ENCODE measurements at regions not wholly inside any gene's neighbourhood (a gene's known extent, or its start where the extent isn't known, plus 50 kb on each side); places are given as distances from the start of the nearest gene placed in this dataset.

DNA sequence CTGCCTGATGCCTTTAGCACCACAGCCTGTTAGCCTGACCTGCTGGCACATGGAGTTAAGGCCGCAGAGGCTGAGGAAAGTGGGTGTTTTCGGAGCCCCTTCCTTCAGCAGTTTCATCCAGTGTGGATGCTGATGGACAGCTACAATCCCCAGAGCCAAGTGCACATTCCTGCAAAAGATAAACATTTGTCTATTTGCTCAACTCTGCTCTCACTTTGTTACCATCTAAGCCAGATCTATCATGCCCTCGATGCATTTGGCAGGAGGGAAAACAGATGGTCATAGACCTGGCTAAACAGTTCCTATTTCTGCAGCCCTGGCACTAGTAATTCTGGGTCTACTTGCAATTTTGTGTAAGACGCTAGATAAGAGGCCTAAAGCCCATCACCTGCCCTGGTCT is 312.9 kb upstream of the RASGRP1 start:
- TF ChIP-seq, protein P1, sequence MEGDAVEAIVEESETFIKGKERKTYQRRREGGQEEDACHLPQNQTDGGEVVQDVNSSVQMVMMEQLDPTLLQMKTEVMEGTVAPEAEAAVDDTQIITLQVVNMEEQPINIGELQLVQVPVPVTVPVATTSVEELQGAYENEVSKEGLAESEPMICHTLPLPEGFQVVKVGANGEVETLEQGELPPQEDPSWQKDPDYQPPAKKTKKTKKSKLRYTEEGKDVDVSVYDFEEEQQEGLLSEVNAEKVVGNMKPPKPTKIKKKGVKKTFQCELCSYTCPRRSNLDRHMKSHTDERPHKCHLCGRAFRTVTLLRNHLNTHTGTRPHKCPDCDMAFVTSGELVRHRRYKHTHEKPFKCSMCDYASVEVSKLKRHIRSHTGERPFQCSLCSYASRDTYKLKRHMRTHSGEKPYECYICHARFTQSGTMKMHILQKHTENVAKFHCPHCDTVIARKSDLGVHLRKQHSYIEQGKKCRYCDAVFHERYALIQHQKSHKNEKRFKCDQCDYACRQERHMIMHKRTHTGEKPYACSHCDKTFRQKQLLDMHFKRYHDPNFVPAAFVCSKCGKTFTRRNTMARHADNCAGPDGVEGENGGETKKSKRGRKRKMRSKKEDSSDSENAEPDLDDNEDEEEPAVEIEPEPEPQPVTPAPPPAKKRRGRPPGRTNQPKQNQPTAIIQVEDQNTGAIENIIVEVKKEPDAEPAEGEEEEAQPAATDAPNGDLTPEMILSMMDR (IDR thresholded peaks at IDR 0.05), result no peak
- TF ChIP-seq EP300 (IDR thresholded peaks at IDR 0.05), result no peak
- TF ChIP-seq POLR2AphosphoS5 (IDR thresholded peaks at IDR 0.05), result no peak
- TF ChIP-seq POLR2A (IDR thresholded peaks at IDR 0.05), result no peak
- Histone ChIP-seq H3K4me3 (no peak overlapping the region), H3K27me3 (no peaks in the 10 kb centered on the region), H3K36me3 (no peaks in the 10 kb centered on the region), H3K4me1 (peaks cover 0 to 44% (median 11%) of the 10 kb centered on the region in 4 donors), H3K27ac (no peak overlapping the region), H3K9me3 (no peaks in the 10 kb centered on the region)
- no peak for ATAC-seq (ENCODE audit: low FRiP score in 2 of 2)
- WGBS, 2 donors, result 70 to 80% methylated on average over 4 of the region's 4 CpGs
- DNase-seq, result no peak

DNA sequence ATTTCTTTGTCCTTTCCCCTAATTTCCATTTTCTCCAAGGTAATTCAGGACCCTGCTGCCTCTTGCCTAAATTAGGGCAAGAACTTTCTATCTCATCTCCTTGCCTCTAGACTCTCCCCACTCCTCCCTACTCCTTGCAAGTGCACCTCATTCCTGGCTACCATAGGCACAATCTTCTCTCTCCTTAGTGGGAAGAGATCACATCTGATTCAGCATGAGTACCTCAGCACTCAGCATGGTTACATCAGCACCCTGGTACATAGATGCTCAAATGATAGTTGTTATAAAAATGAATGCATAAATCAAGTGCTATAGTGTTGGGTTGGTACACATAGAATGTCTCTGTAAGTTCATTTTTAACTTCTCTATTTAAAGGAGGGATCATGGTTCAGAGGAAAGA is 313.4 kb upstream of the RASGRP1 start:
- no peak for TF ChIP-seq EP300 (IDR thresholded peaks at IDR 0.05)
- no peak for TF ChIP-seq POLR2AphosphoS5 (IDR thresholded peaks at IDR 0.05)
- TF ChIP-seq POLR2A (IDR thresholded peaks at IDR 0.05), result no peak
- TF ChIP-seq, protein P1 (IDR thresholded peaks at IDR 0.05), result no peak
- ATAC-seq (ENCODE audit: low FRiP score in 2 of 2), result no peak
- H3K27me3 ChIP-seq, result no peaks in the 10 kb centered on the region
- H3K36me3 ChIP-seq, result no peaks in the 10 kb centered on the region
- H3K9me3 ChIP-seq, result no peaks in the 10 kb centered on the region
- peaks cover 0 to 44% (median 11%) of the 10 kb centered on the region in 4 donors for H3K4me1 ChIP-seq
- no peak overlapping the region for H3K27ac ChIP-seq
- H3K4me3 ChIP-seq, result no peak overlapping the region
- DNase-seq, result no peak

- WGBS, 2 donors, result 78 to 89% methylated on average over 2 of the region's 2 CpGs
- ATAC-seq (ENCODE audit: low FRiP score in 2 of 2), result no peak
Measured at GRCh38 chr15:38878926-38879325, 314.3 kb upstream of the RASGRP1 start.

GRCh38 chr15:38879909-38880471 is 315.4 kb upstream of the RASGRP1 start:
- ATAC-seq (ENCODE audit: low FRiP score in 2 of 2) (peak; percentile 67 to 83), DNase-seq (peak in 1 of 2 donors; percentile 52)
- 74 to 78% methylated on average over 4 of the region's 4 CpGs for WGBS, 2 donors
- Histone ChIP-seq H3K36me3 (no peaks in the 10 kb centered on the region), H3K9me3 (no peaks in the 10 kb centered on the region), H3K27ac (peak overlapping the region in 1 of 4 donors; percentile 26), H3K4me1 (peaks cover 0 to 29% (median 11%) of the 10 kb centered on the region in 4 donors), H3K4me3 (no peak overlapping the region), H3K27me3 (no peaks in the 10 kb centered on the region)
- TF ChIP-seq POLR2AphosphoS5 (IDR thresholded peaks at IDR 0.05), result peak in 1 of 2 donors; percentile 12
- TF ChIP-seq EP300 (IDR thresholded peaks at IDR 0.05), result no peak

More at GRCh38 chr15:38878926-38879325, 314.3 kb upstream of the RASGRP1 start:
- TF ChIP-seq POLR2A (IDR thresholded peaks at IDR 0.05), result no peak
- H3K36me3 ChIP-seq, result no peaks in the 10 kb centered on the region
- no peak overlapping the region for H3K4me3 ChIP-seq
- no peaks in the 10 kb centered on the region for H3K9me3 ChIP-seq
- H3K27me3 ChIP-seq, result no peaks in the 10 kb centered on the region
- peaks cover 0 to 35% (median 11%) of the 10 kb centered on the region in 4 donors for H3K4me1 ChIP-seq
- DNase-seq, result no peak
- peak overlapping the region in 1 of 4 donors; percentile 37 for H3K27ac ChIP-seq

GRCh38 chr15:38882221-38882620 is 317.6 kb upstream of the RASGRP1 start:
- ATAC-seq (ENCODE audit: low FRiP score in 2 of 2) (no peak), DNase-seq (no peak)
- Histone ChIP-seq H3K27ac (no peak overlapping the region), H3K4me1 (peaks cover 11 to 36% (median 20%) of the 10 kb centered on the region in 4 donors), H3K4me3 (no peak overlapping the region), H3K9me3 (no peaks in the 10 kb centered on the region), H3K36me3 (no peaks in the 10 kb centered on the region), H3K27me3 (no peaks in the 10 kb centered on the region)
- TF ChIP-seq POLR2A (IDR thresholded peaks at IDR 0.05) (no peak), POLR2AphosphoS5 (IDR thresholded peaks at IDR 0.05) (no peak), EP300 (IDR thresholded peaks at IDR 0.05) (no peak)
- TF ChIP-seq, protein P1 (IDR thresholded peaks at IDR 0.05), result no peak
- WGBS, 2 donors, result 73 to 79% methylated on average over 3 of the region's 3 CpGs

DNA sequence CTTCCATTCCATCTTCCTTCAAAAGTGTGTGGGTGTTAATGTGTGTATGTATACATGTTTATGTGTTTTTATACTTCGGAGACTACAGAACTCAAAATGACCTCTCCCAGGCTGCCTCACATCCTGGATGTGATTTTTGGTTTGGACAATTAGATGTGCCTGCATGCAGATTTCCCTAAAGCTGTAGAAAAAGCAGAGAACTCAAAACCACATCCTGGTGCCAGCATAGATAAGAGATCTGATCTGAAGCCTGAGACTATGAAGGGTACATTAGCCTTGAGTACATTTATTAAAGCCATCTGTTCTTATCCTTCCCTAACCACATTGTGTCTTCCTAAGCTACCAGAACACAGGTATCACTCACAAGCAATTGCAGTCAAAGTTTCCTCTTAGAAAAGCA is 319.4 kb upstream of the RASGRP1 start:
- ATAC-seq (ENCODE audit: low FRiP score in 2 of 2), result no peak
- no peaks in the 10 kb centered on the region for H3K27me3 ChIP-seq
- TF ChIP-seq POLR2A (IDR thresholded peaks at IDR 0.05) (no peak), POLR2AphosphoS5 (IDR thresholded peaks at IDR 0.05) (no peak), EP300 (IDR thresholded peaks at IDR 0.05) (no peak)
- TF ChIP-seq, protein P1 (IDR thresholded peaks at IDR 0.05), result no peak
- no peak overlapping the region for H3K27ac ChIP-seq
- no peaks in the 10 kb centered on the region for H3K36me3 ChIP-seq
- no peak overlapping the region for H3K4me3 ChIP-seq
- no peaks in the 10 kb centered on the region for H3K9me3 ChIP-seq
- 35 to 58% methylated on average over 1 of the region's 1 CpG for WGBS, 2 donors
- H3K4me1 ChIP-seq, result peaks cover 6 to 23% (median 12%) of the 10 kb centered on the region in 4 donors
- DNase-seq, result no peak
